OCI-LY7 (cell line): ENCODE measurements at regions not wholly inside any gene's neighbourhood (a gene's known extent, or its start where the extent isn't known, plus 50 kb on each side); places are given as distances from the start of the nearest gene placed in this dataset.

Experiments used
- EZH2phosphoT487 ChIP-seq: fragments of 200-600 bp; sonication (generic); IDR thresholded peaks from 2 replicates; pipeline ENCODE4 v1.6.1; 2018; ENCODE audit warnings: low read depth, borderline replicate concordance, mild to moderate bottlenecking, mixed run types, antibody characterized with exemption, low read length, moderate library complexity, mixed read lengths
- TF ChIP-seq, protein P1 (sequence below): fragments of 200-600 bp; sonication (generic); conservative IDR thresholded peaks from 2 replicates; pipeline ENCODE4 v1.5.1; 2014; ENCODE audit warnings: mild to moderate bottlenecking, antibody characterized with exemption, low read length, moderate library complexity, mixed read lengths

DNA sequence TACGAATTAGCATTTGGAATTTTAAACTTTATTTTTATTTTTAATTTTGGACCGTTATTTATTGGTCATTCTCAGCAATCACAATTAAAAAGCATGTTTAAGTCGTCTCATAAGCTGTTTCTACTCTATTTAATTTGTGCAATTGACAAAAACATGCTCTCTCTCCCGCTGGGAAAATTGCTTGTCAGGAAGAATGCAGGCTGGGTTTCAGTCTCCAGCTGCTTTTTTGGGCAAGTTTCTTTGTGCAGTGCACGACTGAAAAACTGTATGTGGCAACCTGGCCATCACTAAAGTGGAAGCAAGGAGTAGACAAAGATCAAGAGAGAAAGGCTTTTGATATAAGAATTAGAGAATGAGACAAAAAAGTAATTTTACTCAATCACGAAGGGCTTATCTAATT lies 941.5 kb upstream of the MDGA2 start:
- TF ChIP-seq, protein P1, sequence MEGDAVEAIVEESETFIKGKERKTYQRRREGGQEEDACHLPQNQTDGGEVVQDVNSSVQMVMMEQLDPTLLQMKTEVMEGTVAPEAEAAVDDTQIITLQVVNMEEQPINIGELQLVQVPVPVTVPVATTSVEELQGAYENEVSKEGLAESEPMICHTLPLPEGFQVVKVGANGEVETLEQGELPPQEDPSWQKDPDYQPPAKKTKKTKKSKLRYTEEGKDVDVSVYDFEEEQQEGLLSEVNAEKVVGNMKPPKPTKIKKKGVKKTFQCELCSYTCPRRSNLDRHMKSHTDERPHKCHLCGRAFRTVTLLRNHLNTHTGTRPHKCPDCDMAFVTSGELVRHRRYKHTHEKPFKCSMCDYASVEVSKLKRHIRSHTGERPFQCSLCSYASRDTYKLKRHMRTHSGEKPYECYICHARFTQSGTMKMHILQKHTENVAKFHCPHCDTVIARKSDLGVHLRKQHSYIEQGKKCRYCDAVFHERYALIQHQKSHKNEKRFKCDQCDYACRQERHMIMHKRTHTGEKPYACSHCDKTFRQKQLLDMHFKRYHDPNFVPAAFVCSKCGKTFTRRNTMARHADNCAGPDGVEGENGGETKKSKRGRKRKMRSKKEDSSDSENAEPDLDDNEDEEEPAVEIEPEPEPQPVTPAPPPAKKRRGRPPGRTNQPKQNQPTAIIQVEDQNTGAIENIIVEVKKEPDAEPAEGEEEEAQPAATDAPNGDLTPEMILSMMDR: no peak
- TF ChIP-seq EZH2phosphoT487: no peak
